Erythroblast (primary cell): ENCODE measurements at regions not wholly inside any gene's neighbourhood (a gene's known extent, or its start where the extent isn't known, plus 50 kb on each side); places are given as distances from the start of the nearest gene placed in this dataset.

ENCODE experiments used
- GATA1 ChIP-seq: IDR thresholded peaks from 2 replicates; pipeline ENCODE4 v1.6.1; 2011; ENCODE audit warnings: low read depth, mild to moderate bottlenecking, control low read depth, low read length, moderate library complexity
- POLR2A ChIP-seq: IDR thresholded peaks from 2 replicates; pipeline ENCODE4 v1.6.1; 2011; ENCODE audit warnings: mild to moderate bottlenecking, low read length

DNA sequence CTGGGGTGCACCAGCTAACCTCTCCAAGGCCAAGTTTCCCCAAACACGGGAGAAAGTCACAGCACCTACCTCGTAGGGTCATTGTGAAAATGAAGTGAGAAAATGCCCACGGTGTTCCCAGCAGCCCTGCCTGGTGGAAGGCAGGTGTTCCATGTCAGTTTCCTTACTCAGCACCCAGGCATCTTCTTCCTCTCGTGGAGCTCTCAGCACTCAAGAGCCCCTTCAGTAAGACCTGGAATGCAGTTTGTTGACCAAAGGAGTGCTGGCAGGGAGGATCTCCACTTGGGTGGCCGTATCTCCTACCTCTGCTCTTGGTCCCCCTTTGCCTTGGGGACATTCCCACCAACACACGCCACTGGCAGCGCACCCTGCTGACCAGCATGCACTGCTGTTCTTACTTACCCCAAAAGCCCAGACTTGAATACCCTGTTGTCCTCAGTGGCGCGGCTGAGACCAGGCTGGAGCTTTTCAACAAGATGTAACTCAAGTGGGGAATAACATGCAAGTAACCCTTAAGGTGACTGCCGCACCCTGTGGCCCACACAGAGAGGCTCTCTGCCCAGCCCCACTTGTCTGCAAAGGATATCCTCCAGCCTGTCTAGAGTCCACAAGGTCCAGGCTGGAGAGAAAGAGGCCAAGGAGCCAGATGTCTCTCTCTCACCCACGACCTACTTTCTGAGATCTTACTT is 201.2 kb upstream of the TMEM45B start:
- TF ChIP-seq POLR2A = no peak
- TF ChIP-seq GATA1 = no peak
